NCI-H2227 (cell line): ENCODE measurements at regions not wholly inside any gene's neighbourhood (a gene's known extent, or its start where the extent isn't known, plus 50 kb on each side); places are given as distances from the start of the nearest gene placed in this dataset.

Experiments
- DNase-seq: peaks from one replicate; lab custom pipeline; 2025; ENCODE audit not compliant: unreplicated experiment; lab: John Stamatoyannopoulos, UW

DNA sequence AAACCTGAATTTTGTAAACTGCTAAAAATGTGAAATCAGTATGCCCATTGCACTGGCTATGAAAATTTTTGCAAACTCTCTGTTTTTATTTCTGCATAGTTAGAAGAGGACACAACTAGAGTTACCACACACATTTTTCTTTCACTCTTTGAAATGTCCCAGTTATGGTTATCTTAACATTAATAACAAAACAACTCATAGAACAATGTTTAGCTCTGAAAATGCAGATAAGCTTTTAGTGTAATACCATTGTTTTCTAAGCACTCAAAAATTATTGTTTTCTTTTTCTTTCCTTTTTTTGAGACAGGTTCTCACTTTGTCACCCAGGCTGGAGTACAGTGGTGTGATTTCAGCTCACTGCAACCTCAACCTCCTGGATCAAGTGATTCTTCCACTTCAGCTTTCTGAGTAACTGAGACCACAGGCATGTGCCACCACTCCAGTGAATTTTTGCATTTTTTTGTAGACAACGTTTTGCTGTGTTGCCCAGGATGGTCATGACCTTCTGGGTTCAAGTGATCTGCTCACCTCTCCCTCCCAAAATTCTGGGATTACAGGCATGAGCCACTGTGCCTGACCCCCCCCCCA, 1204.5 kb upstream of the ZEB2 start:
- no peak for DNase-seq

GRCh38 chr2:145723872-145724271, 1204.0 kb upstream of the ZEB2 start:
- no peak for DNase-seq

DNA sequence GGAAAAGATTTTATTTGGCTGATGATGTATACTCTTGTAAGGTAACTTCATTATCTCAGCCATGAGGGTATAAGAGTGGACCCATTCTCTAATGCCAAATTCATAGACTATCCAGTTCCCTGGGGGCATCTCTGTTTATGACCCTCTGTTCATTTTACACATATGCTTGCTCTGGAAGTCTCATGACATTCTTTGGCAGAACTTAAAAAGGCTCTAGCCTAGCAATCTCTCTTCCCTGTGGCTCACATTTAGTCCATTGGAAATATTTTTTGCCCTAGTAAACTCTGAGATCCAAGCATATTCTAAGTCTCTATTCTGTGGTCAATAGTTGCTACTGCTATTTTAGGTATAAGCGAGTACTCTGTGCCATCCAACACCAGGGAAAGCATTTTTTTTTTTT, 1201.8 kb upstream of the ZEB2 start:
- no peak for DNase-seq

DNA sequence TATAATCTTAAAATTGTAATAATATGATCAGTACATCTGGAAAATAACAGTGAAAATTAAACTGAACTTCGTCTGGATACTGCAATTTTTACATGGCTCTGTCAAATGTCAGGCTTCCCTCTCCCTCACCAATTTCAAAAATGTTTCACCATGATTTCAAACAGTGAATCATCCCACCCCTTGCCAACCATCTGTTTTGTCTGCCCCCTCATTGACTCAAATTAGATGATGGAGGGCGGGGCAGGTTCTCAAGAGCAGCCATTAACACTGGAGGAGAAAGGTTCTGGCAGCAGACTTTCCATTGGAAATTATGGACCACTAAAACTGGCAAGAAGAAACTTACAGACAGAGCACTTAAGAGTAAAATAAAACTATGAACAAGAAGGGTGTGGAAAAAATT, 1195.7 kb upstream of the ZEB2 start:
- DNase-seq, result no peak

DNA sequence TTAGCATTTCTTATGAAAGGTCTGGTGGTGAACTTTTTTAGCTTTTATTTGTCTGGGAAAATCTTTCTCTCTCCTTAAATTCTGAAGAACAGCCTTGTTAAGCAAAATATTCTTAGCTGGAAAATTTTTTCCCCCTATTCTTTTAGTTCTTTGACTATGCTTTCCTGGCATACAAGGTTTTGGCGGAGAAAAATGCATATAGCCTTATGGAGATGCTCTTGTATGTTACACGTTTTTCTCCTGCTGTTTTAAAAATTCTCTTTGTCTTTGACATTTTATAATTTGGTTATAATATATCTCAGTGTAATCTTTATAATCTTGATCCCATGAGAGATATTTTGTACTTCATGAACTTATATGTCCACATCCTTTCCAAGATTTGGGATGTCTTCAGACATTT, 1190.4 kb upstream of the ZEB2 start:
- DNase-seq, result no peak

GRCh38 chr2:145702305-145702704, 1182.4 kb upstream of the ZEB2 start:
- no peak for DNase-seq

DNA sequence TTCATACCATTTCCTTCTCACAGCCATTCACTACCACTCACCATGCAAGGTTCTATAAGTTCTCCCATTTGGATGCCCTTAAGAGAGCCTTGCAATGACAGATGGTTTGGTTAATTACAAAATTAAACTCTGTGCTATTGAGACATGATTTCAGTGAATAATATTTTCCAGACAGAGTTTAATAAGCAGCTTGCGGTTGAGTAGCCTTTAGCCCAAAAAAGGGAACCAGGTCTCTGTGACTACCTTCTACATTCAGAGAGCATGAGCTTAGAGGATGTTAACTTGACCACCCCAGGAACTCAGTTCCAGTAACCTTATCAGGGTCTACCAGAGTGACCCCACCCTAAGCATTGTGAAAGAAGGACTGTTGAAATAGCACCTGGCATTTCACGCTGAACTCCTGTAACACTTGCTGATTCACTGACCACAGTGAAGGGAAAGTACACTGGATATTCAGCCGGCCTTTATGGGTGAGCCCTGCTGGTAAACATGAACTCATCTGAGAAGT, 1173.1 kb upstream of the ZEB2 start:
- no peak for DNase-seq

DNA sequence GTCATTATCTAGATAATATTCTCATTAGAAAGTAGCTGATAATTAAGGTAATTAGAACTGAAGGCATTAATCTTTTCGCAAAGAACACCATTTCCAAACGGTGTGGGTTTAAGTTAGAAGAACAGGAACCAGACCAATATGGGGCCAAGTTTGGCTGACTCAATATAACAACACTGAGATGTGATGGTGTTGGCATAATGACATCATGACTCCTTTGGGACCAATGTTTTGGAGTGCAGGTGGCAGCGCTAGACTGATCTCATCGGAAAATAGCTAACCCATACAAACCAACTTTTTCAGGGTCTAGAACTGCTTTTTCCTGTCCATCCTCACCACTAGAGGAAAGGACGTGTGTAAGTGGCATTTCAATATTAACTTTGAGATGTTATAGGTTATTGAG, 1171.7 kb upstream of the ZEB2 start:
- no peak for DNase-seq

- no peak for DNase-seq
These were observed 1170.4 kb upstream of the ZEB2 start for GRCh38 chr2:145690183-145690778.

- no peak for DNase-seq
These were observed 1169.4 kb upstream of the ZEB2 start for GRCh38 chr2:145689277-145689676.

- no peak for DNase-seq
These were observed 1168.2 kb upstream of the ZEB2 start for GRCh38 chr2:145688156-145688555.

- no peak for DNase-seq
These were observed 1167.7 kb upstream of the ZEB2 start for GRCh38 chr2:145687442-145688134.

DNA sequence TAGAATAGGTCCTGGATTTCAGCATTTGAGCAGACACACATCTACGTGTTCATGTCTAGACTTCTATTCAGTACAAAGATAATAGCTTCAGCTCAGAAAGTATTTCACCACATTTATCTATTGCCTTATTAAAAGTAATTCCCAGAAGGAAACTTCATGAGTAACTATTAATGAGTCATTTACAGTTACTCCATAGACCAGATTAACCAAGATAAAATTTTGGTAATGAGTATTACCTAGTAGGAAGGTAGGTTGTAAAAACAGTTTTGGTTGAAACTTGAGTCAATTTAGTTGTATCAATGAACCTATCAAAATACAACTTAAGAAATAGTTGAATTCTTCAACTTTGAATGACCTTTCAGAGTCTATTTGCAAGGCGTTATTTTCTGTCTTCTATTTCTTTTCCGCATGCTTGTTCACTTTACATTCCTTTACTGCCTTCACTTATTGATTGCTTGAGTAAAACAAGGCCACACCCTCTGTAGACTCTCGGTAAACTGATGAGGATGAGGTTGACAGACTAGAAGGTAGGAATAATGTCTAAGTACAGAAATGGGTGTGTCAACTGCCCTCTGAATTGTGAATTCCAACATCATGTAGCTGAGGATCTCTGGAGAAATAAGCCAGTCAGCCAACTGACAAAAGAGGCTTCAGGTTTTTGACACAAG, 1165.6 kb upstream of the ZEB2 start:
- no peak for DNase-seq

GRCh38 chr2:145682546-145683157, 1162.7 kb upstream of the ZEB2 start:
- DNase-seq, result no peak

DNA sequence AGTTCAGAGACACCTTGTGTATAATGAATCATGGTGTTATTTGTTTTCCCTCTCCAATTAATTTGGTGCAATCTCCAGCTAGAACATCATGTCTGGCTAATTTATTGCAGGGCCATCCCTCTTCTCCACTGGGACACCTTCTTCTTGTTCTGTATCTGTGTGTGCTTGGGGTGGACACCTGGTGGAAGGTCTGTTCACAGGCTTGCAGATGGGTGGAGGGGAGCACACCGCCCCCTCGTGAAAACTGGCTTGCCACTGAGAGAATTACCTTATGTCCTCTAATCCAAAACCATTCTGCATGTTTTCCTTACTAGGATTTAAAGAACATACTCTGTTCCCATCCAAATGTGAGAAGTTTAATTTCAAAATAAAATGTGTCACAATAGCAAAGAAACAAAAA, 1160.4 kb upstream of the ZEB2 start:
- DNase-seq, result no peak

DNA sequence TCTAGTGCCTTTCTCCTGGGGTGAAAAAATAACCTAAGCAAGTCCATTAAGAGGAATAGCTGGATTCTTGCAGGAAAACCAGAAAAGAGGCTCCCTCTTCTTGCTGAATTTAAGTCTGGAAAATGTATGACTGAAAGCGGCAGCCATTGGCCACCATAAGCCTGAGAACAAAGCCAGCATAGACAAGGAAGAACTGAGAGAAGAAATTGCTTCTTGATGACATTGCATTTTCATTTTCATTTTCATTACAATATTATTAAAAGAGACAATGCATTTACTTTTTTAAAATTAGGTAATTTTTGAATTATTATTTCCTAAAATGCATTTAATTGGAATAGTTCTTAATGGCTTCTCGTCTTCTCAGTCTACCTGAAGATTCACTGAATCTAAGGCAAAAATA, 1157.5 kb upstream of the ZEB2 start:
- no peak for DNase-seq

GRCh38 chr2:145674705-145675104, 1154.8 kb upstream of the ZEB2 start:
- DNase-seq, result no peak

- DNase-seq, result no peak
These were observed 1149.4 kb upstream of the ZEB2 start for GRCh38 chr2:145669301-145669700.

DNA sequence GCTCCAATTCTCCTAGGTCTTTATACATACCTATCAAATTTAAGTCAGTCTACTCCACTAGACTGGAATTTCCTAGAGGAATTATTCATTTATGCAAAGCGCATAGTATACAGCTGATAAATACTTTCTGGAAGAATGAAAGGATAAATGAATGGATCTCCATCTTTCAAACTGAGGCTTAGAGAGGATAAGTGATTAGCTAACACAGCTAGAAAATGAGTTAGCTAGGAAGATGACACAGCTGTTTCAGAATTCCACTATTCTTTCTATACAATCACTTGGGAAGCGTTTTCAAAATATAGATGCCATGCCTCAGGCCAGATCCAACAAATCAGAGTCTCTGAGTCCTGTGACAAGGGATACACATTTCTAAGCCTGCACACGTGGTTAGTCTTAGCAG, 1146.6 kb upstream of the ZEB2 start:
- no peak for DNase-seq

DNA sequence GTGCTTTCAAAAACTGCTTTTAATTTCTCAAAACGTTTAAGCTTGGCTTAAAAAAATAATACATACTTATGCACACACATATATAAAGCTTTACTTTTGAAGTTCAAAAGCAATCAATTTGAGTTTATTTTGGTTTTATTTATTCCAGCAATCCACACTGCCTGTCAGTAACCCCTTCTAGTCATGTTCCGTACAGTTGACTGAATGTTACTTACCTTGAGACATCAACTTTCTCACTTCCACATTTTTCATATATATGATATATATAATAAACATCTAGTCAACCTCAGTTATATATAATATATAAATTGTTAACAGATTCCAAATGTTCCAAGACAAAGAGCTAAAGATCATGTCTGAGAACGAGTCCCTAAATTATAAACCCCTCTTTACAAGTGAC, 1137.3 kb upstream of the ZEB2 start:
- no peak for DNase-seq

DNA sequence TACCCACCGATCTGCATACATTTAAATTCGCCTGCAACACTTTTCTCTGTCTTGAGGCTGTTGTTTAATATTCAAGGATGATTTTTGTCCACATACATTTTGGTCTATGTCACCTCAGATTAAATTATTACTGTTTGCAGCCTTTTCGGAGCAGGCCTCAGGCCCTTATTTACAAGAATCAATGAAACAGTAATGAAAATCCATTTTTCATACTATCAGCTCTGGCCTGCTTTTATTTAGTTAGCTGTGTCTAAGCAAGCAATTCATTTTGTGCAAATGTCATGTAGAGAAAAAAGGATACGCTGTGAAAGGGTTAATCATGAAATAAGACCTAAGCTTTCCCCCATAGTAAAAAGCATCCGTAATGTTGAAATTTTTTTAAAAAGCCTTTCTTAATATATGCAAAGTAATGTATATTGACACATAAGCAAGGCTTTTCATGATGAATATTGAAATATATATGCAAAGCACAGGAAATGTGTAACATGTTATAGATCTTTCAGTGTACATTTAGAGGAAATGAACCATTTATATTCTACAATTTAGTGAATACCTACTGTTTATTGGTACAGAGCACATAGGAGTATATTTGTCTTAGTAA, 1135.3 kb upstream of the ZEB2 start:
- DNase-seq, result no peak
